Esophagus muscularis mucosa (tissue), 4 donors: ENCODE measurements at regions not wholly inside any gene's neighbourhood (a gene's known extent, or its start where the extent isn't known, plus 50 kb on each side); places are given as distances from the start of the nearest gene placed in this dataset.
A peak's percentile ranks its signal among the peaks of the same experiment; 100 is the strongest.

Experiments used
- DNase-seq: peaks from one replicate; pipeline ENCODE4 v3.0.0-alpha.2; 2017; ENCODE audit errors: extremely low spot score
- H3K27ac ChIP-seq, 4 donors: fragments of 200-600 bp; sonication (generic); replicated peaks in 1 of 4; 1 replicate in 3 of 4; 2 replicates in 1 of 4; pipeline ENCODE4 v1.5.1; 2016 to 2019; ENCODE audit warnings: mild to moderate bottlenecking in 1 of 4
- H3K27me3 ChIP-seq, 4 donors: fragments of 200-600 bp; sonication (generic); one replicate each; pipeline versions ENCODE4 v1.5.1 to v1.6.0; 2016 to 2019
- H3K36me3 ChIP-seq, 4 donors: fragments of 200-600 bp; sonication (generic); one replicate each; pipeline ENCODE4 v1.5.1; 2016 to 2019
- H3K4me1 ChIP-seq, 4 donors: fragments of 200-600 bp; sonication (generic); one replicate each; pipeline ENCODE4 v1.5.1; 2016 to 2019
- H3K4me3 ChIP-seq, 4 donors: fragments of 200-600 bp; sonication (generic); 1 replicate in 2 of 4; 2 replicates in 2 of 4; pipeline ENCODE4 v1.5.1; 2016 to 2019; ENCODE audit warnings: mild to moderate bottlenecking in 4 of 4, moderate library complexity in 1 of 4
- H3K9me3 ChIP-seq, 4 donors: fragments of 200-600 bp; sonication (generic); 1 replicate in 3 of 4; 2 replicates in 1 of 4; pipeline ENCODE4 v1.5.1; 2016 to 2019
- EP300 ChIP-seq: sonication (generic); formaldehyde crosslinking; IDR thresholded peaks from one replicate; pipeline ENCODE4 v1.6.1; 2017; ENCODE audit warnings: antibody characterized with exemption
- POLR2A ChIP-seq: fragments of 450-650 bp; IDR thresholded peaks from one replicate; pipeline ENCODE4 v1.6.1; 2017; ENCODE audit warnings: antibody characterized with exemption, moderate library complexity, mild to moderate bottlenecking, low read depth
- POLR2AphosphoS5 ChIP-seq, 2 donors: sonication (generic); formaldehyde crosslinking; IDR thresholded peaks; one replicate each; pipeline ENCODE4 v1.6.1; 2017; ENCODE audit warnings: antibody characterized with exemption in 2 of 2
- WGBS: methylation state at CpG from one replicate; pipeline ENCODE4 v1.1.5; 2018; 5-methylcytosine and 5-hydroxymethylcytosine counted together
- intact Hi-C: fragments of 100-400 bp; cut with DNase I; formaldehyde crosslinking; loops from one replicate; pipeline ENCODE4 v1.15.1; 2023
- TF ChIP-seq, protein P1 (sequence below), 3 experiments: fragments of 200-600 bp in 2 of 3; fragments of 450-650 bp in 1 of 3; sonication (generic) in 2 of 3; IDR thresholded peaks; one replicate each; pipeline ENCODE4 v1.5.1; 2017 to 2019; ENCODE audit warnings: antibody characterized with exemption in 3 of 3, mild to moderate bottlenecking in 2 of 3, moderate library complexity in 1 of 3

DNA sequence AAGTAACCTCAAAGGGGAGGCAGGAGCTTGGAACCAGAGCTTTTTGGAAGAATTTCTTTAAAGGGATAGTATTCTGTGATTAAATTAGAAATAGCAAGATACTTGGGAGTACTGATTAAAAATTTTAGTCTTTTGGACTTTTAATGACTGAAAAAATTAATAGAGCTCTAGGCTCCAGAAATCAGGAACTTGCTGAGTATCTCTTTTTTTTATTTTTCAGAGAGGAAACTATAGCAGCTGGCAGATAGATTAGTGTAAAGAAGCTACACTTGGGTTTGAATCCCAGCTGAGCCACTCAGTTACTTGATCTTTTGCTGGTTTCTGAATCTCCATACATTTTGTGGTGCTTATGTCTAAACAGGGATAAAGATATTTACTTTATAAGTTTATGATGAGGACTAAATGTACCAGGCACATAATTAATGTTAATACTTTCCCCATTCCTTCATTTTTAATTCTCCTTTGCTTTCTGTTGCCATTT lies 94.2 kb upstream of the TNC start:
- no peaks in the 10 kb centered on the region for H3K36me3 ChIP-seq
- H3K4me1 ChIP-seq, result peaks cover 3 to 34% (median 28%) of the 10 kb centered on the region in 4 donors
- no peaks in the 10 kb centered on the region for H3K27me3 ChIP-seq
- H3K27ac ChIP-seq, result no peak overlapping the region
- no peaks in the 10 kb centered on the region for H3K9me3 ChIP-seq
- DNase-seq, result no peak
- TF ChIP-seq, protein P1, sequence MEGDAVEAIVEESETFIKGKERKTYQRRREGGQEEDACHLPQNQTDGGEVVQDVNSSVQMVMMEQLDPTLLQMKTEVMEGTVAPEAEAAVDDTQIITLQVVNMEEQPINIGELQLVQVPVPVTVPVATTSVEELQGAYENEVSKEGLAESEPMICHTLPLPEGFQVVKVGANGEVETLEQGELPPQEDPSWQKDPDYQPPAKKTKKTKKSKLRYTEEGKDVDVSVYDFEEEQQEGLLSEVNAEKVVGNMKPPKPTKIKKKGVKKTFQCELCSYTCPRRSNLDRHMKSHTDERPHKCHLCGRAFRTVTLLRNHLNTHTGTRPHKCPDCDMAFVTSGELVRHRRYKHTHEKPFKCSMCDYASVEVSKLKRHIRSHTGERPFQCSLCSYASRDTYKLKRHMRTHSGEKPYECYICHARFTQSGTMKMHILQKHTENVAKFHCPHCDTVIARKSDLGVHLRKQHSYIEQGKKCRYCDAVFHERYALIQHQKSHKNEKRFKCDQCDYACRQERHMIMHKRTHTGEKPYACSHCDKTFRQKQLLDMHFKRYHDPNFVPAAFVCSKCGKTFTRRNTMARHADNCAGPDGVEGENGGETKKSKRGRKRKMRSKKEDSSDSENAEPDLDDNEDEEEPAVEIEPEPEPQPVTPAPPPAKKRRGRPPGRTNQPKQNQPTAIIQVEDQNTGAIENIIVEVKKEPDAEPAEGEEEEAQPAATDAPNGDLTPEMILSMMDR (IDR thresholded peaks at IDR 0.05), result no peak
- TF ChIP-seq EP300 (no peak), POLR2A (no peak), POLR2AphosphoS5 (IDR thresholded peaks at IDR 0.05) (no peak)
- H3K4me3 ChIP-seq, result no peak overlapping the region
- intact Hi-C loops, result no loop called here

DNA sequence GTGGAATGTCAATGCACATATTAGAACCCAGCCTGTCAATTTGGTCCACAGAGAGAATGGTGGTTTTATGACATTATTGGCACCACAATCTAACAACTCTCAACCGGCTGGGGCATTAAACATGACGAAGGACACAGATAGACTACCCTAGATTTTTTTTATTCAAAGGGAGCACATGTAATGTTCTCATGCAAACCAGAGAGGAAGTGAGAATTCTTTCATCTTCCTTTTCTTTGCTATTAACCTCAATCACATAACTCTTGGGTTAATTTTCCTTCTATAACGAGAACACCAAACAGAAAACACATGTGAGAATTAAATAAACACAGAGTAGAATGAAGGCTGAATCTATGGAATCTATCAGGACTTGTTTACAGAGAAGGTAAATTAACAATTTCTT lies 94.9 kb upstream of the TNC start:
- no peaks in the 10 kb centered on the region for H3K36me3 ChIP-seq
- WGBS, result 80% methylated on average over 3 of the region's 3 CpGs
- H3K27me3 ChIP-seq, result no peaks in the 10 kb centered on the region
- H3K27ac ChIP-seq, result no peak overlapping the region
- intact Hi-C loops, result no loop called here
- H3K4me1 ChIP-seq, result peaks cover 3 to 34% (median 28%) of the 10 kb centered on the region in 4 donors
- DNase-seq, result no peak
- TF ChIP-seq POLR2AphosphoS5 (IDR thresholded peaks at IDR 0.05) (no peak), EP300 (no peak), POLR2A (no peak)
- TF ChIP-seq, protein P1 (IDR thresholded peaks at IDR 0.05), result no peak
- no peak overlapping the region for H3K4me3 ChIP-seq
- no peaks in the 10 kb centered on the region for H3K9me3 ChIP-seq

DNA sequence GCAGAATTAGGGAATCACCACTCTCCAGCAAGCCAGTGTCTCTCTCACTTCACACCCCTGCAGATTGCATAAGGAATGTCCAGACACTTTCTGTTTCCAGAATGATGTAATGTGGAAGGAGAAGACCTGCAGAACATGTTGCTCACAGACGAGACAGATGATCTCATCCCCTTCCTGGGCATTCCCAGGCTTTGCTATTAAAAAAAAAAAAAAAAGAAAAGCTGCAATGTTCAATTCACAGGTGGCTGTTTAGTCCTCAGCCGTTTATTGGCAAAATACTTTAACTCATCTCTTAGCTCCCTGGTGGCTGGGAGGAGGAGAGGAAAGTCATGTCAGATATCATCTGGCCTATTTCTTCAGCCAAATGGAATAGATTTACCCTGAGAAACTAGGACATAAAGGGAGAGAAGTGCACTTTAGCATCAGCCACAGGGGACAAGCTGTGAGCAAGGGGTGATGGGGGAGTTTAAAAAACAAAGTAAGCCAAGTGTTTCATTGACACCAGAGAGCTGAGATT lies 95.9 kb upstream of the TNC start:
- no peak for DNase-seq
- no peak overlapping the region for H3K4me3 ChIP-seq

DNA sequence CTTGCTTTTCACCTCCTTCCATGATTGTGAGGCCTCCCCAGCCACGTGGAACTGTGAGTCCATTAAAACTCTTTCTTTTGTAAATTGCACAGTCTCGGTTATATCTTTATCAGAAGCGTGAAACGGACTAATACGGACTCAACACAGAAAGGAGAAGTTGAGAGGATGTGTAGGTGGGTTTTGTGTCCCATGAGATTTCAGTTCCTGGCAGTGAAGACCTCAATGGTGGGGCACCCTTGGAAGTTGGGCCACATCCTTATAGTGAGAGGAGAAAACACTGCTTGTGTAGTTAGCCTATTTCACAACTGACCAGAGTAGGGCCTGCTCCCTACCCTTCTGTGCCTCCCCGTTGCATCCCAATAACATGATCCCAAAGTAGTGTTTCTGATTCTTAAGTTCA lies 98.9 kb upstream of the TNC start:
- intact Hi-C loops, result no loop called here
- Histone ChIP-seq H3K27me3 (no peaks in the 10 kb centered on the region), H3K27ac (no peak overlapping the region), H3K36me3 (no peaks in the 10 kb centered on the region), H3K4me3 (no peak overlapping the region), H3K9me3 (no peaks in the 10 kb centered on the region), H3K4me1 (peaks cover 3 to 23% (median 22%) of the 10 kb centered on the region in 4 donors)
- no peak for DNase-seq
- 94% methylated on average over 6 of the region's 6 CpGs for WGBS
- TF ChIP-seq POLR2AphosphoS5 (IDR thresholded peaks at IDR 0.05) (no peak), EP300 (no peak), POLR2A (no peak)
- TF ChIP-seq, protein P1 (IDR thresholded peaks at IDR 0.05), result no peak

More for the DNA sequence above, 95.9 kb upstream of the TNC start:
- intact Hi-C loops, result no loop called here
- H3K27me3 ChIP-seq, result no peaks in the 10 kb centered on the region
- H3K4me1 ChIP-seq, result peaks cover 3 to 34% (median 28%) of the 10 kb centered on the region in 4 donors
- H3K27ac ChIP-seq, result no peak overlapping the region
- H3K36me3 ChIP-seq, result no peaks in the 10 kb centered on the region
- TF ChIP-seq POLR2AphosphoS5 (IDR thresholded peaks at IDR 0.05) (peak; percentile 66 to 73), EP300 (no peak)
- no peaks in the 10 kb centered on the region for H3K9me3 ChIP-seq
- 11% methylated on average over 2 of the region's 2 CpGs for WGBS

DNA sequence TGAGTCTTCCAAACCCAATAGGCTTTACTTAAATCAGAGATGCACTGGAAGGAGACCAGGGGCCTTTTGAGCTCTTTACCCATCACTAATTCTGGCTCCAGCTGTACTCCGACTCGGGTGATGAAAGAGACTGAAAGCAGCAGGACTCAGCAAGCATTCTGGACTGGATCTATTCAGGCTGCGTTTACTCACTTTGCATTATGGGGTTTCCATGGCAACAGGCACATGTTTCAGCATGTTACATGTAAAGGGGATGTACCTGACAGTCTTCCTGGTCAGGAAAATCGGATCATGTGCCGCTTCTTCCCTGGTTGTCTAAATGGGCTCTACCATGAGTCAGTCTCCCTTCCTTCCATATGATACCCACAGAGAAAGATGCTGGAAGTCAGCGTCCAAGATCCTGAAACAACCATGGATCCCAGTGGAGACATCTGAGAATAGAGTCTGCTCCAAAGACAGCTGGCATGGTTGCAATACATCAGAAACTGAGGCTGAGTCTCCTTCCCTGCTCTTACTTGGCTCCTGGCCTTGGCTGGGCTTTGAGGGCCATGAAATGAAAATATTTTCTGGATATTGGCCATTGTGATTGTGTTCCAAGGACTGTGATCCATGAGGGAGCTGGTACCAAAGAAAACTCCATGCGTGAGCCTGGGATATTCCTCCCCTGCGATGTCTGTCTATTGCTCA lies 102.5 kb upstream of the TNC start:
- Histone ChIP-seq H3K27ac (no peak overlapping the region), H3K27me3 (no peaks in the 10 kb centered on the region), H3K9me3 (no peaks in the 10 kb centered on the region), H3K4me1 (no peaks in the 10 kb centered on the region), H3K36me3 (no peaks in the 10 kb centered on the region), H3K4me3 (no peak overlapping the region)
- intact Hi-C loops, result no loop called here
- no peak for DNase-seq
- WGBS, result 85% methylated on average over 7 of the region's 8 CpGs
- no peak for TF ChIP-seq POLR2AphosphoS5 (IDR thresholded peaks at IDR 0.05)
- no peak for TF ChIP-seq POLR2A
- TF ChIP-seq, protein P1 (IDR thresholded peaks at IDR 0.05), result no peak
- no peak for TF ChIP-seq EP300
